Inflammatory macrophage treated with lipopolysaccharide for 4 hours (primary cell): ENCODE measurements at regions not wholly inside any gene's neighbourhood (a gene's known extent, or its start where the extent isn't known, plus 50 kb on each side); places are given as distances from the start of the nearest gene placed in this dataset.
"Not testable (repeated sequence)": the region's sequence is repeated elsewhere in the genome, so short reads cannot be mapped to it uniquely, and the experiment has no call there.

Experiments
- DNase-seq: peaks from one replicate; pipeline ENCODE4 v3.0.0-alpha.2; 2020

- no peak for DNase-seq
Observed at GRCh38 chr4:128688033-128688721, 121.3 kb upstream of the JADE1 start.

- no peak for DNase-seq
Observed at GRCh38 chr4:128686810-128687209, 122.7 kb upstream of the JADE1 start.

- no peak for DNase-seq
Observed at GRCh38 chr4:128686032-128686465, 123.5 kb upstream of the JADE1 start.

GRCh38 chr4:128684016-128684415, 125.5 kb upstream of the JADE1 start:
- no peak for DNase-seq

- no peak for DNase-seq
Observed at GRCh38 chr4:128682942-128683666, 126.4 kb upstream of the JADE1 start.

- no peak for DNase-seq
Observed at GRCh38 chr4:128676095-128676494, 133.4 kb upstream of the JADE1 start.

- DNase-seq = no peak
Observed at GRCh38 chr4:128675083-128675482, 134.4 kb upstream of the JADE1 start.

GRCh38 chr4:128673159-128673558, 136.3 kb upstream of the JADE1 start:
- not testable (repeated sequence) for DNase-seq

- not testable (repeated sequence) for DNase-seq
Observed at GRCh38 chr4:128672596-128672995, 136.9 kb upstream of the JADE1 start.

- no peak for DNase-seq
Observed at GRCh38 chr4:128670513-128670912, 139.0 kb upstream of the JADE1 start.

GRCh38 chr4:128668566-128668965, 140.9 kb upstream of the JADE1 start:
- no peak for DNase-seq

GRCh38 chr4:128665514-128665913, 144.0 kb upstream of the JADE1 start:
- no peak for DNase-seq

- no peak for DNase-seq
Observed at GRCh38 chr4:128663325-128663724, 146.2 kb upstream of the JADE1 start.

GRCh38 chr4:128661479-128661878, 148.0 kb upstream of the JADE1 start:
- no peak for DNase-seq

GRCh38 chr4:128660361-128661215, 148.9 kb upstream of the JADE1 start:
- no peak for DNase-seq

GRCh38 chr4:128658214-128658631, 151.3 kb upstream of the JADE1 start:
- no peak for DNase-seq

GRCh38 chr4:128657638-128658037, 151.9 kb upstream of the JADE1 start:
- DNase-seq = no peak

- DNase-seq = no peak
Observed at GRCh38 chr4:128654465-128654864, 155.0 kb upstream of the JADE1 start.

- no peak for DNase-seq
Observed at GRCh38 chr4:128653527-128654444, 155.7 kb upstream of the JADE1 start.

GRCh38 chr4:128649575-128650205, 159.8 kb upstream of the JADE1 start:
- DNase-seq = no peak

- no peak for DNase-seq
Observed at GRCh38 chr4:128649161-128649560, 160.3 kb upstream of the JADE1 start.

- no peak for DNase-seq
Observed at GRCh38 chr4:128648021-128648420, 161.5 kb upstream of the JADE1 start.
